H1 (cell line): ENCODE measurements at regions not wholly inside any gene's neighbourhood (a gene's known extent, or its start where the extent isn't known, plus 50 kb on each side); places are given as distances from the start of the nearest gene placed in this dataset.

ENCODE experiments used
- EP300 ChIP-seq, 2 experiments: IDR thresholded peaks; 1 replicate in 1 of 2; 2 replicates in 1 of 2; pipeline ENCODE4 v1.6.1; 2011 to 2012; ENCODE audit warnings: low read depth in 2 of 2, low read length in 2 of 2, mild to moderate bottlenecking in 2 of 2, borderline replicate concordance in 1 of 2, inconsistent platforms in 1 of 2, moderate library complexity in 1 of 2

GRCh38 chr20:55174172-55174571 lies 698.8 kb downstream of the DOK5 start (continued):
- no peak for TF ChIP-seq EP300 (IDR thresholded peaks at IDR 0.05; ENCODE audit: borderline replicate concordance in 1 of 2, low read depth in 2 of 2, low read length in 2 of 2)
